LNCAP (cell line): ENCODE measurements at regions not wholly inside any gene's neighbourhood (a gene's known extent, or its start where the extent isn't known, plus 50 kb on each side); places are given as distances from the start of the nearest gene placed in this dataset.

Source experiments
- CTCF ChIP-seq: fragments of 450-650 bp; IDR thresholded peaks from 2 replicates; pipeline ENCODE4 v1.5.1; 2017; ENCODE audit warnings: mild to moderate bottlenecking

- no peak for TF ChIP-seq CTCF
Observed at GRCh38 chr19:31658993-31659896, 310.0 kb upstream of the TSHZ3 start.

GRCh38 chr19:31659897-31660210 is 310.6 kb upstream of the TSHZ3 start:
- no peak for TF ChIP-seq CTCF

- no peak for TF ChIP-seq CTCF
Observed at GRCh38 chr19:31664096-31664495, 314.9 kb upstream of the TSHZ3 start.

DNA sequence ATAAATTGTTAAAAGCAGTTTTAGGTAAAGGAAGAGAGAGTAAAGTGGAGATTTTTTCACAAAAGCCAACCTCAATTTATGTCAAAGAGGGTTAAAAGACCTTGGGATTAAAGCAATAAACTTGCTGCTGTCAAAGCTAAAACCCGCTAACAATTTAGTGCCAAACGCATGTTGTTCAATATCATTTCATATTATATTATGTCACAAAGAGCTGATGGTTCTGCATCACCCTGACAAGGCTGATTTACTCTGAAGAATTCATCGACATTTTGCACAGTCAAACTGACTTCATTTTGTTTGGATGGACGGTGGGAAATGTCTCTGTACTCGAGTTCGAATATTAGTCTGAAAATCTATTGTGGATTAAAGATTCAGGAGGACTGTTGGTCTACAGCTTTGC is 315.8 kb upstream of the TSHZ3 start:
- TF ChIP-seq CTCF: no peak

- TF ChIP-seq CTCF: no peak
Observed at GRCh38 chr19:31666126-31666525, 316.9 kb upstream of the TSHZ3 start.

GRCh38 chr19:31667106-31667505 is 317.9 kb upstream of the TSHZ3 start:
- TF ChIP-seq CTCF: no peak

- TF ChIP-seq CTCF: no peak
Observed at GRCh38 chr19:31668921-31669320, 319.7 kb upstream of the TSHZ3 start.

DNA sequence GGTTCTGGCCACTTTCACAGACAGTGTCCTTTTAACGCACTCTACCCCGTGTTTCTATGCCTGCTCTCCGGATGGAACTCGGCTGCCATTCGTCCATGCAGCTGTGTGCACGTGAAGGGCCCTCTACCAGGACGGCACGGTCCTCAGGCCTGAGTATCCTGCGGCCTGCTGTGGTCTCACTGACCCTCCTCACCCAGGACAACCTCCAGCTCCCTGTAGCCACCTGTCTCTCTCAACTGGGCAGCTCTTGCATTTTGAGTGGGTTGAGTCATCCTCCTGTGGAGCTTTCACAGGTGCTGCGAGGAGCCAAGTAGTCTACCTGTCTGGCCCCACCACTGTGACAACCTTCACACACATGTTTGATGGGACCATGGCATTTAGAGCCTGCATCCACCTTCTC is 321.7 kb upstream of the TSHZ3 start:
- no peak for TF ChIP-seq CTCF
